DND-41 (cell line): ENCODE measurements at regions not wholly inside any gene's neighbourhood (a gene's known extent, or its start where the extent isn't known, plus 50 kb on each side); places are given as distances from the start of the nearest gene placed in this dataset.

Experiments used
- ATAC-seq: fragments of 200-7000 bp; cut with Tn5 transposase; 3 replicates; pipeline ENCODE4 v1.9.1; 2021; ENCODE audit warnings: low read depth; ENCODE audit not compliant: insufficient read depth
- DNase-seq: peaks from one replicate; pipeline ENCODE4 v3.0.0-alpha.2; 2020
- H2AFZ ChIP-seq: 2 replicates; pipeline ENCODE4 v1.6.0; 2012; ENCODE audit warnings: low read depth, low read length
- H3K27ac ChIP-seq: 2 replicates; pipeline ENCODE4 v1.5.1; 2012; ENCODE audit warnings: low read length, inconsistent platforms
- H3K27me3 ChIP-seq: fragments of 200-600 bp; sonication (generic); 2 replicates; pipeline ENCODE4 v1.6.0; 2012; ENCODE audit warnings: low read length, mild to moderate bottlenecking, inconsistent platforms; ENCODE audit not compliant: insufficient read depth, poor library complexity
- H3K36me3 ChIP-seq: 2 replicates; pipeline ENCODE4 v1.5.1; 2012; ENCODE audit warnings: low read length, inconsistent platforms; ENCODE audit not compliant: insufficient read depth
- H3K4me1 ChIP-seq: 2 replicates; pipeline ENCODE4 v1.5.1; 2012; ENCODE audit warnings: mild to moderate bottlenecking, low read length; ENCODE audit not compliant: insufficient read depth
- H3K4me2 ChIP-seq: 2 replicates; pipeline ENCODE4 v1.6.0; 2012; ENCODE audit warnings: mild to moderate bottlenecking, moderate library complexity, low read length, inconsistent platforms; ENCODE audit not compliant: insufficient read depth
- H3K4me3 ChIP-seq, 2 experiments: fragments of 200-600 bp in 1 of 2; shearing (Covaris generic) in 1 of 2; 2 replicates each; pipeline ENCODE4 v1.5.1; 2012 to 2016; ENCODE audit warnings: inconsistent platforms in 2 of 2, low read length in 2 of 2, mild to moderate bottlenecking in 2 of 2, low read depth in 1 of 2, moderate library complexity in 1 of 2
- H3K79me2 ChIP-seq: 2 replicates; pipeline ENCODE4 v1.6.0; 2012; ENCODE audit warnings: low read length, inconsistent platforms; ENCODE audit not compliant: insufficient read depth
- H3K9ac ChIP-seq: 2 replicates; pipeline ENCODE4 v1.6.0; 2012; ENCODE audit warnings: low read depth, mild to moderate bottlenecking, inconsistent platforms, low read length, moderate library complexity
- H3K9me3 ChIP-seq: 2 replicates; pipeline ENCODE4 v1.5.1; 2012; ENCODE audit warnings: low read length, moderate library complexity, mild to moderate bottlenecking, inconsistent platforms; ENCODE audit not compliant: insufficient read depth, severe bottlenecking
- H4K20me1 ChIP-seq: 2 replicates; pipeline ENCODE4 v1.6.0; 2012; ENCODE audit warnings: low read length; ENCODE audit not compliant: insufficient read depth
- EZH2 ChIP-seq: IDR thresholded peaks from 3 replicates; pipeline ENCODE4 v1.6.1; 2012; ENCODE audit warnings: borderline replicate concordance, low read depth, mild to moderate bottlenecking, moderate library complexity, low read length, inconsistent platforms; ENCODE audit not compliant: severe bottlenecking
- TF ChIP-seq, protein P1 (sequence below): IDR thresholded peaks from 2 replicates; pipeline ENCODE4 v1.5.1; 2012; ENCODE audit warnings: borderline replicate concordance, low read length, moderate library complexity, mild to moderate bottlenecking; ENCODE audit not compliant: poor library complexity, severe bottlenecking; ENCODE audit errors: extremely low read depth

DNA sequence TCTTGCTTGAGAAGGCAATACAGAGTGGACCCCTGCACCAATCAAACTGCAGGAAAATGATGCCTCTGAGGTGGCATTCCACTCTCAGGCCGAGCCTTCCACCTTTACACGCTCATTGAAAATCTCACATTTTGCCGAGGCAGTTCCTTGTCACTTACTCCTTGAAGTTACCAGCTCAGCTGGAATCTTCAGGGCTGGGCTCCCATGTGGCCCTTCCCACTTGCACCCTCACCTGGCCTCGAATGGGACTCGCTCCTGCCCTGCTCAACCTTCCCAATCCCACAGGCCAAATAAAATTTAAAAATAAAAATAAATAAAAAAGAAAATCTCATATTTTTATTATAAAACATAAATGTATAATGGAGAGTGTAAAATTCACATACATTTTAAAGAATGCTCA is 790.7 kb upstream of the COBL start:
- H3K9me3 ChIP-seq, result no peaks in the 10 kb centered on the region
- H3K4me3 ChIP-seq, result no peak overlapping the region
- TF ChIP-seq, protein P1, sequence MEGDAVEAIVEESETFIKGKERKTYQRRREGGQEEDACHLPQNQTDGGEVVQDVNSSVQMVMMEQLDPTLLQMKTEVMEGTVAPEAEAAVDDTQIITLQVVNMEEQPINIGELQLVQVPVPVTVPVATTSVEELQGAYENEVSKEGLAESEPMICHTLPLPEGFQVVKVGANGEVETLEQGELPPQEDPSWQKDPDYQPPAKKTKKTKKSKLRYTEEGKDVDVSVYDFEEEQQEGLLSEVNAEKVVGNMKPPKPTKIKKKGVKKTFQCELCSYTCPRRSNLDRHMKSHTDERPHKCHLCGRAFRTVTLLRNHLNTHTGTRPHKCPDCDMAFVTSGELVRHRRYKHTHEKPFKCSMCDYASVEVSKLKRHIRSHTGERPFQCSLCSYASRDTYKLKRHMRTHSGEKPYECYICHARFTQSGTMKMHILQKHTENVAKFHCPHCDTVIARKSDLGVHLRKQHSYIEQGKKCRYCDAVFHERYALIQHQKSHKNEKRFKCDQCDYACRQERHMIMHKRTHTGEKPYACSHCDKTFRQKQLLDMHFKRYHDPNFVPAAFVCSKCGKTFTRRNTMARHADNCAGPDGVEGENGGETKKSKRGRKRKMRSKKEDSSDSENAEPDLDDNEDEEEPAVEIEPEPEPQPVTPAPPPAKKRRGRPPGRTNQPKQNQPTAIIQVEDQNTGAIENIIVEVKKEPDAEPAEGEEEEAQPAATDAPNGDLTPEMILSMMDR, result no peak
- no peak for TF ChIP-seq EZH2
- H3K27me3 ChIP-seq, result no peaks in the 10 kb centered on the region
- ATAC-seq (no peak), DNase-seq (no peak)
- no peaks in the 10 kb centered on the region for H4K20me1 ChIP-seq
- H3K36me3 ChIP-seq, result no peaks in the 10 kb centered on the region
- H3K4me2 ChIP-seq, result no peak overlapping the region
- H3K79me2 ChIP-seq, result no peaks in the 10 kb centered on the region
- H3K9ac ChIP-seq, result no peak overlapping the region
- H3K27ac ChIP-seq, result no peak overlapping the region
- no peak overlapping the region for H2AFZ ChIP-seq
- H3K4me1 ChIP-seq, result no peaks in the 10 kb centered on the region

DNA sequence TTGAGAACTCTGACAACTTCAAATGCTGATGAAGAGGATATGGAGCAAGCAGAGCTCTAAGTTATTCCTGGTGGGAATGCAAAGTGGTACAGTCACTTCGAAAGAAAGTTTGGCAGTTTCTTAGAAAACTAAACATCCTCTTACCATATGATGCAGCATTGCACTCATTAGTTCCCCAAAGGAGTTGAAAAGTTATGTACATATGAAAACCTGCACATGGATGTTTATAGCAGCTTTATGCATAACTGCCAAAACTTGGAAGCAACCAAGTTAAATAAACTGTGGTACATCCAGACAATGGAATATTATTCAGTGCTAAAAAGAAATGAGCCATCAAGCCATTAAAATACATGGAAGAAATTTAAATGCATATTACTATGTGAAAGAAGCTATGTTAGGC is 779.3 kb upstream of the COBL start:
- DNase-seq (no peak), ATAC-seq (no peak)
- no peak overlapping the region for H3K9ac ChIP-seq
- H3K4me3 ChIP-seq, result no peak overlapping the region
- H2AFZ ChIP-seq, result no peak overlapping the region
- H3K4me1 ChIP-seq, result no peaks in the 10 kb centered on the region
- no peaks in the 10 kb centered on the region for H3K79me2 ChIP-seq
- no peaks in the 10 kb centered on the region for H3K36me3 ChIP-seq
- TF ChIP-seq, protein P1, result no peak
- TF ChIP-seq EZH2, result no peak
- H3K4me2 ChIP-seq, result no peak overlapping the region
- H4K20me1 ChIP-seq, result no peaks in the 10 kb centered on the region
- H3K9me3 ChIP-seq, result no peaks in the 10 kb centered on the region
- no peaks in the 10 kb centered on the region for H3K27me3 ChIP-seq
- no peak overlapping the region for H3K27ac ChIP-seq

DNA sequence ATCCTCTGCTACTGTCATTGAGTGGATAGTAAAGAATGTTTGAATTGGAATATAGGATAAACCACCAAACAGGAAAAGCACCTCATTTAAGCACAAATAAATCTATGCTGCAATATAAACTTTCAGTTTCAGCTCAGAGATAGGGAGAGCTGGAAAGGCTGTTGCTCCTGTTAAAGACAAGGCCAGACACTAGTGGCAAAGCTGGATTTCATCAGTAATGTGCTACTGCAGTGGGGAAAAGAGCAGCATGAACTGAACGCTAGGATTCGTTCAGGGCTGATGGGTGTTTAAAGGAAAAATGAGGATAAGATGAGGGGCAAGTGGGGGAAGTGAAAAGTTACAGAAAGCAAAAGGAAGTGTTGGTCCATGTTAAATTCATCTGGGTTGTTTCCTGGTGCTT is 775.4 kb upstream of the COBL start:
- no peak overlapping the region for H3K9ac ChIP-seq
- H4K20me1 ChIP-seq, result no peaks in the 10 kb centered on the region
- no peaks in the 10 kb centered on the region for H3K9me3 ChIP-seq
- TF ChIP-seq EZH2, result no peak
- TF ChIP-seq, protein P1, result no peak
- DNase-seq (no peak), ATAC-seq (no peak)
- no peak overlapping the region for H2AFZ ChIP-seq
- no peak overlapping the region for H3K27ac ChIP-seq
- no peaks in the 10 kb centered on the region for H3K27me3 ChIP-seq
- no peaks in the 10 kb centered on the region for H3K4me1 ChIP-seq
- H3K36me3 ChIP-seq, result no peaks in the 10 kb centered on the region
- no peak overlapping the region for H3K4me2 ChIP-seq
- no peaks in the 10 kb centered on the region for H3K79me2 ChIP-seq
- no peak overlapping the region for H3K4me3 ChIP-seq

DNA sequence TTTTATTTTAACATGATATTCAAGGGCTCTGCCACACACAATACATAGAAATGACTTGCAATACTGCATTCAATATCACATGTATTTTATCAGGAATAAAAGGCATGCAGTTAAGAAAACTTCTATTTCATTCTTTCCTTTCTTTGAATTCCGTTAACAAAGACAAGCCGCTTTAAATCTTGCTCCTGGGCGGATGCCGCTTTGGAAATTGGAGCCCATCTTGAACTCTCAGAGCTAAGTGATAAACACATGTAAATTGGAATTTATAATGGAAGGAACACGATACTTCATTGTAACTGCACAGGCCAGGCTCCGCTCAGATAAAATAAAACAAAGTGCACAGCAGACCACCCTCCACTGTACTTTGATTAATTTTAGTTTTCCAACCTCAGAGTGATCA is 774.5 kb upstream of the COBL start:
- Histone ChIP-seq H3K27me3 (no peaks in the 10 kb centered on the region), H3K36me3 (no peaks in the 10 kb centered on the region), H3K79me2 (no peaks in the 10 kb centered on the region), H3K9me3 (no peaks in the 10 kb centered on the region), H3K9ac (no peak overlapping the region), H4K20me1 (no peaks in the 10 kb centered on the region), H3K4me2 (no peak overlapping the region), H3K4me1 (no peaks in the 10 kb centered on the region), H3K27ac (no peak overlapping the region), H3K4me3 (no peak overlapping the region), H2AFZ (no peak overlapping the region)
- TF ChIP-seq, protein P1, result no peak
- TF ChIP-seq EZH2, result no peak
- no peak for DNase-seq
- ATAC-seq, result no peak
